Astrocyte of the hippocampus (primary cell): ENCODE measurements at regions not wholly inside any gene's neighbourhood (a gene's known extent, or its start where the extent isn't known, plus 50 kb on each side); places are given as distances from the start of the nearest gene placed in this dataset.

Experiments
- DNase-seq: peaks from one replicate; pipeline ENCODE4 v3.0.0; 2011; ENCODE audit warnings: low read depth, low spot score

DNA sequence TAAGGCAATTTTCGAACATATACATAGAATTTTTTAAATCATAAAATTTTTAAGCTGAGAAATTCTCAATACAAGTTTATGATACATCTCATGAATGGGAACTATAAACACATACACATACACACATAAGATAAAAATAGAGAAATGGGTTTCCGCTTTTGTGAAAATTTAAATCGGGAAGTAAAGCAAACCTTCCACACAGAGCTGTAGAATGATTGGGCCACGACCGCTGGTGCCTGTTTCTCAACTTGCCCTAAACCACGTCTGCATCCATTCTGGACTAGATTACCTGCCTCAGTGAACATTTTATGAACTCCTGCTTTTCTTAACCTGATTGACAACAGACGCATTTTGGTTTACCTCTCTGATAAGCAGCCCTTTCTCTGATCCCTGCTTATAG lies 264.4 kb downstream of the SKAP2 start:
- no peak for DNase-seq

DNA sequence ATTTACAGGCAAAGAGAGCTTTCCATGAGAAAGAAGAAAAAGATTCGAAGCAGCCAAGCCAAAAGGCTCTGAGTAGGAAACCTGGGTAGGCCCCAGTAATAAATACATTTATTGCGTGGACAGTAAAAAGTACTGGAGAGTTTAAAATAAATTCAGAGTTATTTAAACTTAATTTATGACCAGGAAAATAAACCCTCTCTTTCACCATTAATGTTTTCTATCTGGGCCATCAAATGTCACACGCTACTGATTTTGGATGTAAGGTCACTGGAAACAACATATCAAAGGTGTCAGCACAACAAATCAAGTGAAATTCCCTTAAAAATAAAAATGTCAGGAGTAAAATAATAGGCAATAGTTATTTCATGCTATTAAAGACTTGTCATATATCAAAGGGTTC lies 264.0 kb downstream of the SKAP2 start:
- DNase-seq: no peak

- DNase-seq: peak; percentile 53
These were observed 260.8 kb downstream of the SKAP2 start for GRCh38 chr7:26603631-26604030.

- no peak for DNase-seq
These were observed 256.0 kb downstream of the SKAP2 start for GRCh38 chr7:26608402-26608801.

DNA sequence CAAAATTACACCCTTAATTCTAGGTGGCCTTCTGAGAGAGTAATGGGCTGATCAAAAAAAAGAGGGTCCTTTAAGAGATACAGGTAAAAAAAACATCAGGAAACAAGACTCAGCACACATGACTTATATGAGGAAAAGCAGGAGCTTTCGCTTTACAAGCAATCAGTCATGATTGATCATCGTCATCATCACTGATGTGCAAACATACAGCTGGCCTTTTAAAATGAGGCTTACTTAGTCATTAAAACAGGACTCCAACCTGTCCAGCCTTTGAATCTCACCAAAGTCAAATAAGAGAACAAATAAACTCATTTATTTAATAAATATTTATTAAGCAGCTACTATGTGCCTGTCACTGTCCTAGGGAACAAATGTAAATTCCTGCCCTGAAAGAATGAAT lies 255.3 kb downstream of the SKAP2 start:
- DNase-seq: no peak

DNA sequence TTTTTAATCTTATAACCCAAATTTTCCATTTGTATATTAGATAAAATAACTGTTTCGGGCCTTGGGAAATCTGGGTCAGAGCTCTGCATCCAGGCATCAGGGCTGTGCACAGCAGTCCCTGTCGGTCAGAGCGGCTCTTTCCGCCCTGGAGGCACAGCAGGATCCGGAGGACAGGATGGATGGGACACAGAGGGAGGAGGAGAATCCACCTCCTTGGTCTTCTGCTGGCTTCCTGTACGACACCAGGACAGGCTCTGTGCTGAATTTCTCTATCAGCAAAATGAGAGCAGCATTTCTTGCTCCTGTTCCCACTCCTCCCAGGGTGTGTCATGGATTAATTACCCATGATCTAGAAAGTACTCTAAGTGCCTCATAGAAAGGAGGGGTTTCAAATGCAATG lies 254.9 kb downstream of the SKAP2 start:
- no peak for DNase-seq

- DNase-seq: no peak
These were observed 251.6 kb downstream of the SKAP2 start for GRCh38 chr7:26612742-26613141.

DNA sequence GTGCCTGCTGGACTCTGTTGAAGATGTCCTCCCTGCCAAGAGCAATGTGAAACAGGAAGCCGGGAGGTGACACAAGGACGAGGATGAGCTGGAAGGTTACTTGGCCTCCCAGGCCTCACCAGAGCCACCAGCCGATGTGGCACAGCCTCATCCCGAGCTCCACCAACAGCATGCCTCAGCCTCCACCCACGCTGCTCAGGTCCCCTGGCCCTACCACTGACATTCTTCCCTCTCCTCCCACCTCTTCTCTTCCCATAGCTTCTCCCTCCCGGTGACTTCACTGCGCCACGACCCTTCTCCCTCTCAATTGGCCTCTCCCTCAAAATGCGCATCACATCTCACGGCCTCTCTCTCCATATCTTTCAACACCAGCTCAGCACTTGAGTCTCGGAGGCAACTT lies 249.9 kb downstream of the SKAP2 start:
- no peak for DNase-seq

GRCh38 chr7:26616235-26616634 lies 248.2 kb downstream of the SKAP2 start:
- DNase-seq: no peak

- no peak for DNase-seq
These were observed 247.3 kb downstream of the SKAP2 start for GRCh38 chr7:26617066-26617465.
